ENCODE measurements at regions not wholly inside any gene's neighbourhood (a gene's known extent, or its start where the extent isn't known, plus 50 kb on each side); places are given as distances from the start of the nearest gene placed in this dataset.

DNA sequence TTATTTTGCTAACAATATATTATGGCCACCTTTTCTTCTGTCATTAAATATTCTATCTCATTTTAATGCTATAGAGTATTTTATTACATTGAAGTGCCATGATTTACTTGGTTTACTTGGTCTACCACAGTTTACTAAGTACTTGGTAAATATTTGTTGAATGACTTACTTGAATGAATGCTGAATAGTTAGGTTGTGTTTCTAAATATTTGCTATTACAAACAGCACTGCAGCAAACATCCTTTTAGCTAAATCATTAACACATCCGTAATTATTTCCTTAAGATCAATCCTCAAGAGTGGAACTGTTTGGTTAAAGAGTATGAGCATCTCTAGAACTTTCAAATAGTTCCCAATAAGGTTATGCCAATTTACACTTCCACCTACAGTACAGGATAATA, 318.7 kb downstream of the MYCN start:
- WGBS, 5 donors: 80 to 96% (median 87%) methylated on average over 1 of the region's 1 CpG
- peaks cover 0 to 3% (median 0%) of the 10 kb centered on the region in 7 donors for H3K27me3 ChIP-seq (replicated peaks in 1 of 7)
- no peak for DNase-seq
- H3K36me3 ChIP-seq: no peaks in the 10 kb centered on the region
- H3K9me3 ChIP-seq: no peaks in the 10 kb centered on the region
- intact Hi-C loops (cut with DNase I; ENCODE audit: low total_unique reads): no loop called here
- no peak overlapping the region for H3K4me3 ChIP-seq
- H3K27ac ChIP-seq: no peak overlapping the region
- TF ChIP-seq, protein P1, sequence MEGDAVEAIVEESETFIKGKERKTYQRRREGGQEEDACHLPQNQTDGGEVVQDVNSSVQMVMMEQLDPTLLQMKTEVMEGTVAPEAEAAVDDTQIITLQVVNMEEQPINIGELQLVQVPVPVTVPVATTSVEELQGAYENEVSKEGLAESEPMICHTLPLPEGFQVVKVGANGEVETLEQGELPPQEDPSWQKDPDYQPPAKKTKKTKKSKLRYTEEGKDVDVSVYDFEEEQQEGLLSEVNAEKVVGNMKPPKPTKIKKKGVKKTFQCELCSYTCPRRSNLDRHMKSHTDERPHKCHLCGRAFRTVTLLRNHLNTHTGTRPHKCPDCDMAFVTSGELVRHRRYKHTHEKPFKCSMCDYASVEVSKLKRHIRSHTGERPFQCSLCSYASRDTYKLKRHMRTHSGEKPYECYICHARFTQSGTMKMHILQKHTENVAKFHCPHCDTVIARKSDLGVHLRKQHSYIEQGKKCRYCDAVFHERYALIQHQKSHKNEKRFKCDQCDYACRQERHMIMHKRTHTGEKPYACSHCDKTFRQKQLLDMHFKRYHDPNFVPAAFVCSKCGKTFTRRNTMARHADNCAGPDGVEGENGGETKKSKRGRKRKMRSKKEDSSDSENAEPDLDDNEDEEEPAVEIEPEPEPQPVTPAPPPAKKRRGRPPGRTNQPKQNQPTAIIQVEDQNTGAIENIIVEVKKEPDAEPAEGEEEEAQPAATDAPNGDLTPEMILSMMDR (IDR thresholded peaks at IDR 0.05 in 8 of 11, conservative IDR thresholded peaks at IDR 0.05 in 3 of 11): no peak
- TF ChIP-seq POLR2A (IDR thresholded peaks at IDR 0.05) (no peak), POLR2AphosphoS5 (IDR thresholded peaks at IDR 0.05) (no peak)
- H3K4me1 ChIP-seq: no peaks in the 10 kb centered on the region

DNA sequence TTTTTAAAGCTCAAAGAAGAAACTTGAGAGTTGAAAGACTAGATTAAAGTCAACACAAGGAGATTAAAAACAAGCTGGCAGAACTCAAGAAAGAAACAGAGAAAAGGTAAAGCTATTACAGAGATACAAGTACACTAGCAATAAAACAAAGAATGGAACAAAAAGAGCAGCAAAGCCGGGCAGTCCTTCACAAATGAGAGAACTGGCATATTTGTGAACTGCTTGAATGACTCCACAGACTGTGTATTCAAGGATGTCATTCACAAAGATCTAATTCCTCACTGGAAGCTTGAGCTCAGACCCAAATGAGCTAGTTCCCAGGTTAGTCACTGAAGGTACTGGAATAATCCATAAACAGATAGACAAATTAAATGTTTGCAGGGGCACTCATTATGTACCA, 318.0 kb downstream of the MYCN start:
- intact Hi-C loops (cut with DNase I; ENCODE audit: low total_unique reads): no loop called here
- Histone ChIP-seq H3K27me3 (replicated peaks in 1 of 7) (peaks cover 0 to 3% (median 0%) of the 10 kb centered on the region in 7 donors), H3K4me3 (no peak overlapping the region), H3K4me1 (no peaks in the 10 kb centered on the region), H3K27ac (no peak overlapping the region), H3K9me3 (no peaks in the 10 kb centered on the region), H3K36me3 (no peaks in the 10 kb centered on the region)
- no peak for DNase-seq
- TF ChIP-seq POLR2A (IDR thresholded peaks at IDR 0.05): no peak
- TF ChIP-seq POLR2AphosphoS5 (IDR thresholded peaks at IDR 0.05): no peak
- TF ChIP-seq, protein P1 (IDR thresholded peaks at IDR 0.05 in 8 of 11, conservative IDR thresholded peaks at IDR 0.05 in 3 of 11): no peak
- WGBS, 5 donors: 78 to 94% (median 85%) methylated on average over 1 of the region's 1 CpG

GRCh38 chr2:16257322-16258028, 317.1 kb downstream of the MYCN start:
- H3K36me3 ChIP-seq: no peaks in the 10 kb centered on the region
- H3K4me3 ChIP-seq: no peak overlapping the region
- H3K27ac ChIP-seq: no peak overlapping the region
- peaks cover 0 to 8% (median 0%) of the 10 kb centered on the region in 7 donors for H3K27me3 ChIP-seq (replicated peaks in 1 of 7)
- no peak for DNase-seq
- 61 to 74% (median 71%) methylated on average over 6 of the region's 6 CpGs for WGBS, 5 donors
- intact Hi-C loops (cut with DNase I; ENCODE audit: low total_unique reads): no loop called here
- no peaks in the 10 kb centered on the region for H3K9me3 ChIP-seq
- H3K4me1 ChIP-seq: no peaks in the 10 kb centered on the region
- no peak for TF ChIP-seq POLR2A (IDR thresholded peaks at IDR 0.05)
- TF ChIP-seq POLR2AphosphoS5 (IDR thresholded peaks at IDR 0.05): no peak
- TF ChIP-seq, protein P1 (IDR thresholded peaks at IDR 0.05 in 8 of 11, conservative IDR thresholded peaks at IDR 0.05 in 3 of 11): no peak

- DNase-seq: no peak
- H3K9me3 ChIP-seq: no peaks in the 10 kb centered on the region
- WGBS, 5 donors: 66 to 75% (median 72%) methylated on average over 6 of the region's 6 CpGs
- intact Hi-C loops (cut with DNase I; ENCODE audit: low total_unique reads): no loop called here
- no peak overlapping the region for H3K27ac ChIP-seq
- peaks cover 0 to 8% (median 0%) of the 10 kb centered on the region in 7 donors for H3K27me3 ChIP-seq (replicated peaks in 1 of 7)
- TF ChIP-seq POLR2A (IDR thresholded peaks at IDR 0.05) (no peak), POLR2AphosphoS5 (IDR thresholded peaks at IDR 0.05) (no peak)
- TF ChIP-seq, protein P1 (IDR thresholded peaks at IDR 0.05 in 8 of 11, conservative IDR thresholded peaks at IDR 0.05 in 3 of 11): no peak
- no peaks in the 10 kb centered on the region for H3K36me3 ChIP-seq
- no peaks in the 10 kb centered on the region for H3K4me1 ChIP-seq
- H3K4me3 ChIP-seq: no peak overlapping the region
Observed at GRCh38 chr2:16256601-16257321, 316.4 kb downstream of the MYCN start.
